SK-N-SH (cell line): ENCODE measurements at regions not wholly inside any gene's neighbourhood (a gene's known extent, or its start where the extent isn't known, plus 50 kb on each side); places are given as distances from the start of the nearest gene placed in this dataset.

Experiments
- CTCF ChIA-PET: fragments of 300-600, 350-600 bp; formaldehyde crosslinking; extraction: SDS; loops from one replicate; lab custom pipeline; 2021; lab: Yijun Ruan, JAX
- POLR2A ChIA-PET: fragments of 350-600 bp; sonication (Branson Sonifier 250); formaldehyde crosslinking; extraction: SDS; loops from one replicate; lab custom pipeline; 2020; ENCODE audit warnings: antibody characterized with exemption, inconsistent platforms; lab: Yijun Ruan, JAX
- DNase-seq: peaks from one replicate; pipeline ENCODE4 v3.0.0; 2012
- H2AFZ ChIP-seq: fragments of 200-600 bp; sonication (generic); 2 replicates; pipeline ENCODE4 v1.8.1; 2016; ENCODE audit warnings: antibody characterized with exemption, mild to moderate bottlenecking, low read depth
- H3F3A ChIP-seq: fragments of 200-600 bp; sonication (generic); replicated peaks from 2 replicates; pipeline ENCODE3; 2016; ENCODE audit warnings: antibody characterized with exemption, mild to moderate bottlenecking; ENCODE audit not compliant: insufficient read depth
- H3K27ac ChIP-seq, 2 experiments: fragments of 200-500 bp in 1 of 2; fragments of 200-600 bp in 1 of 2; sonication (Bioruptor generic) in 1 of 2; sonication (generic), shearing (Covaris generic) in 1 of 2; 2 replicates each; pipeline versions ENCODE4 v1.5.1 to v1.6.1; 2014 to 2016; ENCODE audit warnings: low read depth in 2 of 2, inconsistent platforms in 1 of 2, low read length in 1 of 2, mild to moderate bottlenecking in 1 of 2, mixed read lengths in 1 of 2
- H3K27me3 ChIP-seq: fragments of 200-600 bp; sonication (generic), shearing (Covaris generic); 2 replicates; pipeline ENCODE4 v1.6.1; 2016; ENCODE audit warnings: mixed run types; ENCODE audit not compliant: insufficient read depth
- H3K36me3 ChIP-seq, 2 experiments: fragments of 200-500 bp in 1 of 2; fragments of 200-600 bp in 1 of 2; sonication (Bioruptor generic) in 1 of 2; sonication (generic) in 1 of 2; replicated peaks in 1 of 2; 2 replicates each; pipeline versions ENCODE3 to v1.5.1; 2014 to 2016; ENCODE audit warnings: low read length in 1 of 2, mild to moderate bottlenecking in 1 of 2; ENCODE audit not compliant: insufficient read depth in 2 of 2, control insufficient read depth in 1 of 2
- H3K4me1 ChIP-seq, 2 experiments: fragments of 200-500 bp in 1 of 2; fragments of 200-600 bp in 1 of 2; sonication (Bioruptor generic) in 1 of 2; sonication (generic), shearing (Covaris generic) in 1 of 2; 2 replicates each; pipeline versions ENCODE4 v1.5.1 to v1.6.1; 2014 to 2016; ENCODE audit warnings: low read depth in 1 of 2, low read length in 1 of 2, mixed run types in 1 of 2; ENCODE audit not compliant: insufficient read depth in 2 of 2, control insufficient read depth in 1 of 2
- H3K4me2 ChIP-seq: fragments of 200-600 bp; sonication (generic), shearing (Covaris generic); 2 replicates; pipeline ENCODE4 v1.6.1; 2017; ENCODE audit warnings: mixed run types
- H3K4me3 ChIP-seq, 2 experiments: fragments of 200-500 bp in 1 of 2; fragments of 200-600 bp in 1 of 2; sonication (Bioruptor generic) in 1 of 2; sonication (generic), shearing (Covaris generic) in 1 of 2; 2 replicates each; pipeline versions ENCODE4 v1.5.1 to v1.8.1; 2014 to 2016; ENCODE audit warnings: low read depth in 2 of 2, inconsistent platforms in 1 of 2, low read length in 1 of 2, mild to moderate bottlenecking in 1 of 2, mixed read lengths in 1 of 2, moderate library complexity in 1 of 2
- H3K79me2 ChIP-seq: fragments of 200-600 bp; sonication (generic); 2 replicates; pipeline ENCODE4 v1.8.1; 2017; ENCODE audit warnings: mild to moderate bottlenecking; ENCODE audit not compliant: insufficient read depth
- H3K9ac ChIP-seq: fragments of 200-600 bp; sonication (generic); 2 replicates; pipeline ENCODE4 v1.6.1; 2017; ENCODE audit warnings: mixed run types
- H3K9me2 ChIP-seq: fragments of 200-600 bp; sonication (generic); 2 replicates; pipeline ENCODE4 v1.6.1; 2017; ENCODE audit warnings: mixed run types
- H3K9me3 ChIP-seq: fragments of 200-600 bp; sonication (generic); 2 replicates; pipeline ENCODE4 v1.6.1; 2017; ENCODE audit warnings: mixed run types, mild to moderate bottlenecking, moderate library complexity
- H4K20me1 ChIP-seq: fragments of 200-600 bp; sonication (generic); 2 replicates; pipeline ENCODE4 v1.6.1; 2017; ENCODE audit warnings: mild to moderate bottlenecking, mixed run types; ENCODE audit not compliant: insufficient read depth
- EP300 ChIP-seq, 2 experiments: IDR thresholded peaks; 2 replicates each; pipeline versions ENCODE4 v1.4.0 to v1.6.1; 2012; ENCODE audit warnings: borderline replicate concordance in 1 of 2, low read depth in 1 of 2, low read length in 1 of 2
- FOSL2 ChIP-seq: IDR thresholded peaks from 2 replicates; pipeline ENCODE4 v1.4.0; 2012; ENCODE audit warnings: low read depth, mild to moderate bottlenecking, moderate library complexity, borderline replicate concordance
- FOXJ3 ChIP-seq: sonication (generic); formaldehyde crosslinking; IDR thresholded peaks from 2 replicates; pipeline ENCODE4 v1.5.1; 2020; ENCODE audit warnings: mild to moderate bottlenecking, missing genetic modification reagents
- FOXM1 ChIP-seq: IDR thresholded peaks from 2 replicates; pipeline ENCODE4 v1.4.0; 2012; ENCODE audit warnings: low read depth, mild to moderate bottlenecking
- GABPA ChIP-seq: IDR thresholded peaks from 2 replicates; pipeline ENCODE4 v1.4.0; 2012; ENCODE audit warnings: low read depth, mild to moderate bottlenecking
- JUND ChIP-seq: IDR thresholded peaks from 2 replicates; pipeline ENCODE4 v1.4.0; 2012
- MEF2A ChIP-seq: IDR thresholded peaks from 2 replicates; pipeline ENCODE4 v1.4.0; 2012; ENCODE audit warnings: low read depth, borderline replicate concordance
- MXI1 ChIP-seq: IDR thresholded peaks from 2 replicates; pipeline ENCODE4 v1.6.1; 2012; ENCODE audit warnings: mild to moderate bottlenecking, low read depth, low read length, improper control_type of control experiment
- NFIC ChIP-seq: IDR thresholded peaks from 2 replicates; pipeline ENCODE4 v1.4.0; 2012; ENCODE audit warnings: borderline replicate concordance
- POLR2AphosphoS5 ChIP-seq: IDR thresholded peaks from 2 replicates; pipeline ENCODE4 v1.6.1; 2012; ENCODE audit warnings: low read depth, low read length
- RAD21 ChIP-seq: IDR thresholded peaks from 2 replicates; pipeline ENCODE4 v1.6.1; 2012; ENCODE audit warnings: mild to moderate bottlenecking, low read length
- RCOR1 ChIP-seq: fragments of 150-350 bp; IDR thresholded peaks from 2 replicates; pipeline ENCODE4 v1.6.1; 2017; ENCODE audit warnings: antibody characterized with exemption, low read length
- RFX5 ChIP-seq: IDR thresholded peaks from 2 replicates; pipeline ENCODE4 v1.6.1; 2012; ENCODE audit warnings: mild to moderate bottlenecking, improper control_type of control experiment, low read length
- SIN3A ChIP-seq: IDR thresholded peaks from 2 replicates; pipeline ENCODE4 v1.6.1; 2012; ENCODE audit warnings: low read depth, mild to moderate bottlenecking, low read length, moderate library complexity, borderline replicate concordance
- SMC3 ChIP-seq: IDR thresholded peaks from 2 replicates; pipeline ENCODE4 v1.6.1; 2012; ENCODE audit warnings: low read depth, low read length, improper control_type of control experiment
- TAF1 ChIP-seq: IDR thresholded peaks from 2 replicates; pipeline ENCODE4 v1.6.1; 2012; ENCODE audit warnings: low read depth, mild to moderate bottlenecking, low read length, moderate library complexity, borderline replicate concordance
- TEAD4 ChIP-seq: IDR thresholded peaks from 2 replicates; pipeline ENCODE4 v1.4.0; 2012; ENCODE audit warnings: mild to moderate bottlenecking, borderline replicate concordance; ENCODE audit not compliant: insufficient read depth
- YY1 ChIP-seq: IDR thresholded peaks from 2 replicates; pipeline ENCODE4 v1.4.0; 2012; ENCODE audit warnings: low read depth, mild to moderate bottlenecking
- WGBS: methylation state at CpG from one replicate; pipeline ENCODE4 v1.1.6; 2017; ENCODE audit warnings: low lambda C conversion rate; 5-methylcytosine and 5-hydroxymethylcytosine counted together
- TF ChIP-seq, protein P1 (sequence below): IDR thresholded peaks from 2 replicates; pipeline ENCODE4 v1.6.1; 2012; ENCODE audit warnings: mild to moderate bottlenecking, low read depth, low read length, moderate library complexity
- TF ChIP-seq, protein P2 (sequence below): IDR thresholded peaks from 2 replicates; pipeline ENCODE4 v1.4.0; 2012; ENCODE audit warnings: low read depth, borderline replicate concordance
- TF ChIP-seq, protein P3 (sequence below): fragments of 200-600 bp; sonication (generic); IDR thresholded peaks from 2 replicates; pipeline ENCODE4 v1.6.1; 2017; ENCODE audit warnings: antibody characterized with exemption, mild to moderate bottlenecking, moderate library complexity
- TF ChIP-seq, protein P4 (sequence below): fragments of 150-350 bp; IDR thresholded peaks from 2 replicates; pipeline ENCODE4 v1.6.1; 2017; ENCODE audit warnings: antibody characterized with exemption, low read length, low read depth, borderline replicate concordance

DNA sequence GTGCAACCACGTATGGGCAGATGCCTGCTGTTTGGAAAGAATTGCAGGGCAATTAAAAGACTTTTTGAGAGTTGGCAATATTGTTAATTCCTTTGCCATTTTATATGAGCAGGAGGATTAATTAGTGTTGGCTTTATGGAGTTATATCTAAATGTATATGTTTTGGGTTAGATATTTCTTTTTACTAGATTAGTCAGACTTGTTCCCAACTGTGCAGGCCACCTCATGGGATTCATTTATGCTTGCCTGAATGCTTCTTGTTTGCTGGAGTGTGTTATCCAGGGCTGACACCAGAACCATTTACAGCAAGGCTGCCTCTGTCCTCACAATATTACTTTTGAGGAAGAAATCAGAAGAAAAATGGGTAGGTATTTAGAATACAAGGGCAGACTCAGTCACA is 192.5 kb downstream of the KTN1 start:
- H3F3A ChIP-seq: no peaks in the 10 kb centered on the region
- H3K79me2 ChIP-seq: no peaks in the 10 kb centered on the region
- POLR2A ChIA-PET: no interaction called here
- no peak overlapping the region for H3K4me3 ChIP-seq
- no peaks in the 10 kb centered on the region for H3K4me1 ChIP-seq
- H3K9me2 ChIP-seq: no peaks in the 10 kb centered on the region
- H3K9me3 ChIP-seq: no peaks in the 10 kb centered on the region
- no peak overlapping the region for H2AFZ ChIP-seq
- no peak for TF ChIP-seq FOXM1
- TF ChIP-seq TAF1: no peak
- TF ChIP-seq, protein P1, sequence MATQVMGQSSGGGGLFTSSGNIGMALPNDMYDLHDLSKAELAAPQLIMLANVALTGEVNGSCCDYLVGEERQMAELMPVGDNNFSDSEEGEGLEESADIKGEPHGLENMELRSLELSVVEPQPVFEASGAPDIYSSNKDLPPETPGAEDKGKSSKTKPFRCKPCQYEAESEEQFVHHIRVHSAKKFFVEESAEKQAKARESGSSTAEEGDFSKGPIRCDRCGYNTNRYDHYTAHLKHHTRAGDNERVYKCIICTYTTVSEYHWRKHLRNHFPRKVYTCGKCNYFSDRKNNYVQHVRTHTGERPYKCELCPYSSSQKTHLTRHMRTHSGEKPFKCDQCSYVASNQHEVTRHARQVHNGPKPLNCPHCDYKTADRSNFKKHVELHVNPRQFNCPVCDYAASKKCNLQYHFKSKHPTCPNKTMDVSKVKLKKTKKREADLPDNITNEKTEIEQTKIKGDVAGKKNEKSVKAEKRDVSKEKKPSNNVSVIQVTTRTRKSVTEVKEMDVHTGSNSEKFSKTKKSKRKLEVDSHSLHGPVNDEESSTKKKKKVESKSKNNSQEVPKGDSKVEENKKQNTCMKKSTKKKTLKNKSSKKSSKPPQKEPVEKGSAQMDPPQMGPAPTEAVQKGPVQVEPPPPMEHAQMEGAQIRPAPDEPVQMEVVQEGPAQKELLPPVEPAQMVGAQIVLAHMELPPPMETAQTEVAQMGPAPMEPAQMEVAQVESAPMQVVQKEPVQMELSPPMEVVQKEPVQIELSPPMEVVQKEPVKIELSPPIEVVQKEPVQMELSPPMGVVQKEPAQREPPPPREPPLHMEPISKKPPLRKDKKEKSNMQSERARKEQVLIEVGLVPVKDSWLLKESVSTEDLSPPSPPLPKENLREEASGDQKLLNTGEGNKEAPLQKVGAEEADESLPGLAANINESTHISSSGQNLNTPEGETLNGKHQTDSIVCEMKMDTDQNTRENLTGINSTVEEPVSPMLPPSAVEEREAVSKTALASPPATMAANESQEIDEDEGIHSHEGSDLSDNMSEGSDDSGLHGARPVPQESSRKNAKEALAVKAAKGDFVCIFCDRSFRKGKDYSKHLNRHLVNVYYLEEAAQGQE: no peak
- TF ChIP-seq JUND: no peak
- TF ChIP-seq SIN3A: no peak
- no peak for TF ChIP-seq YY1
- TF ChIP-seq SMC3: no peak
- no peak for TF ChIP-seq RFX5
- TF ChIP-seq MEF2A: no peak
- no peak for TF ChIP-seq GABPA
- no peak for TF ChIP-seq NFIC
- H3K27me3 ChIP-seq: peaks cover 13% of the 10 kb centered on the region; the same call in 1 of the 2 replicates
- 14% methylated on average over 1 of the region's 1 CpG for WGBS
- DNase-seq: no peak
- no peaks in the 10 kb centered on the region for H4K20me1 ChIP-seq
- CTCF ChIA-PET: no interaction called here
- no peak overlapping the region for H3K27ac ChIP-seq
- no peaks in the 10 kb centered on the region for H3K36me3 ChIP-seq
- no peak overlapping the region for H3K9ac ChIP-seq
- H3K4me2 ChIP-seq: no peak overlapping the region

DNA sequence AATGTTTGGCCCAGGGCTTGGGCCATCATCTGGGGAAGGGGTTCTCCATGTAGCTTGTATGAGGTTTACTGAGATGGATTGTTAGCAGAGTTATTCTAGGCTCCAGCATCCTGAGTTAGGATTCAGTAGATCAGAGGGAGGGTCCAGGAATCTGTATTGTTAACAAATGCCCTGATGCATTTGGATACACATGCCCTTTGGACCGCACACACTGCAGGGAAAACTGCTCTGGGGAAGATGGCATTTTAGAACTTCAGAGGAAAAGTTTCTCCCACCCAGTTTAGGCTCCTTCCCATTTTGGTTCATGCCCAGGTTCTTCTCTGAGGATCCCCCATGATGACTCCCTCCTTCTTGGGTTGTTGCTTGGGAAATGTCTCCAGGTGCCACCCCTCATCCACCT is 193.3 kb downstream of the KTN1 start:
- H3K4me1 ChIP-seq: no peaks in the 10 kb centered on the region
- H3K9me3 ChIP-seq: no peaks in the 10 kb centered on the region
- H4K20me1 ChIP-seq: no peaks in the 10 kb centered on the region
- H3K9me2 ChIP-seq: no peaks in the 10 kb centered on the region
- peaks cover 19% of the 10 kb centered on the region; the same call in 1 of the 2 replicates for H3K27me3 ChIP-seq
- no peaks in the 10 kb centered on the region for H3F3A ChIP-seq
- no peak overlapping the region for H3K9ac ChIP-seq
- no peaks in the 10 kb centered on the region for H3K36me3 ChIP-seq
- no peak overlapping the region for H3K4me3 ChIP-seq
- no peaks in the 10 kb centered on the region for H3K79me2 ChIP-seq
- ChIA-PET CTCF (no interaction called here), POLR2A (no interaction called here)
- H3K4me2 ChIP-seq: no peak overlapping the region
- no peak overlapping the region for H2AFZ ChIP-seq
- WGBS: 0% methylated on average over 1 of the region's 1 CpG
- DNase-seq: no peak
- H3K27ac ChIP-seq: no peak overlapping the region
- no peak for TF ChIP-seq GABPA
- no peak for TF ChIP-seq FOSL2
- TF ChIP-seq EP300 (IDR thresholded peaks at IDR 0.05; ENCODE audit: borderline replicate concordance in 1 of 2, low read depth in 1 of 2, low read length in 1 of 2): no peak
- no peak for TF ChIP-seq MXI1
- no peak for TF ChIP-seq RAD21
- TF ChIP-seq, protein P2, sequence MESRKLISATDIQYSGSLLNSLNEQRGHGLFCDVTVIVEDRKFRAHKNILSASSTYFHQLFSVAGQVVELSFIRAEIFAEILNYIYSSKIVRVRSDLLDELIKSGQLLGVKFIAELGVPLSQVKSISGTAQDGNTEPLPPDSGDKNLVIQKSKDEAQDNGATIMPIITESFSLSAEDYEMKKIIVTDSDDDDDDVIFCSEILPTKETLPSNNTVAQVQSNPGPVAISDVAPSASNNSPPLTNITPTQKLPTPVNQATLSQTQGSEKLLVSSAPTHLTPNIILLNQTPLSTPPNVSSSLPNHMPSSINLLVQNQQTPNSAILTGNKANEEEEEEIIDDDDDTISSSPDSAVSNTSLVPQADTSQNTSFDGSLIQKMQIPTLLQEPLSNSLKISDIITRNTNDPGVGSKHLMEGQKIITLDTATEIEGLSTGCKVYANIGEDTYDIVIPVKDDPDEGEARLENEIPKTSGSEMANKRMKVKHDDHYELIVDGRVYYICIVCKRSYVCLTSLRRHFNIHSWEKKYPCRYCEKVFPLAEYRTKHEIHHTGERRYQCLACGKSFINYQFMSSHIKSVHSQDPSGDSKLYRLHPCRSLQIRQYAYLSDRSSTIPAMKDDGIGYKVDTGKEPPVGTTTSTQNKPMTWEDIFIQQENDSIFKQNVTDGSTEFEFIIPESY: no peak
- no peak for TF ChIP-seq TEAD4
- TF ChIP-seq, protein P3, sequence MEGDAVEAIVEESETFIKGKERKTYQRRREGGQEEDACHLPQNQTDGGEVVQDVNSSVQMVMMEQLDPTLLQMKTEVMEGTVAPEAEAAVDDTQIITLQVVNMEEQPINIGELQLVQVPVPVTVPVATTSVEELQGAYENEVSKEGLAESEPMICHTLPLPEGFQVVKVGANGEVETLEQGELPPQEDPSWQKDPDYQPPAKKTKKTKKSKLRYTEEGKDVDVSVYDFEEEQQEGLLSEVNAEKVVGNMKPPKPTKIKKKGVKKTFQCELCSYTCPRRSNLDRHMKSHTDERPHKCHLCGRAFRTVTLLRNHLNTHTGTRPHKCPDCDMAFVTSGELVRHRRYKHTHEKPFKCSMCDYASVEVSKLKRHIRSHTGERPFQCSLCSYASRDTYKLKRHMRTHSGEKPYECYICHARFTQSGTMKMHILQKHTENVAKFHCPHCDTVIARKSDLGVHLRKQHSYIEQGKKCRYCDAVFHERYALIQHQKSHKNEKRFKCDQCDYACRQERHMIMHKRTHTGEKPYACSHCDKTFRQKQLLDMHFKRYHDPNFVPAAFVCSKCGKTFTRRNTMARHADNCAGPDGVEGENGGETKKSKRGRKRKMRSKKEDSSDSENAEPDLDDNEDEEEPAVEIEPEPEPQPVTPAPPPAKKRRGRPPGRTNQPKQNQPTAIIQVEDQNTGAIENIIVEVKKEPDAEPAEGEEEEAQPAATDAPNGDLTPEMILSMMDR: no peak
- TF ChIP-seq FOXJ3 (CRISPR knock-in tag): no peak
- TF ChIP-seq, protein P4, sequence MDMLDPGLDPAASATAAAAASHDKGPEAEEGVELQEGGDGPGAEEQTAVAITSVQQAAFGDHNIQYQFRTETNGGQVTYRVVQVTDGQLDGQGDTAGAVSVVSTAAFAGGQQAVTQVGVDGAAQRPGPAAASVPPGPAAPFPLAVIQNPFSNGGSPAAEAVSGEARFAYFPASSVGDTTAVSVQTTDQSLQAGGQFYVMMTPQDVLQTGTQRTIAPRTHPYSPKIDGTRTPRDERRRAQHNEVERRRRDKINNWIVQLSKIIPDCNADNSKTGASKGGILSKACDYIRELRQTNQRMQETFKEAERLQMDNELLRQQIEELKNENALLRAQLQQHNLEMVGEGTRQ: no peak
- TF ChIP-seq RCOR1: no peak
- TF ChIP-seq NFIC: no peak
- no peak for TF ChIP-seq MEF2A
- TF ChIP-seq FOXM1: no peak
- no peak for TF ChIP-seq POLR2AphosphoS5
